Breast epithelium (tissue), 3 donors: ENCODE measurements at regions not wholly inside any gene's neighbourhood (a gene's known extent, or its start where the extent isn't known, plus 50 kb on each side); places are given as distances from the start of the nearest gene placed in this dataset.

ENCODE experiments used
- POLR2A ChIP-seq: fragments of 450-650 bp; IDR thresholded peaks from one replicate; pipeline ENCODE4 v1.6.1; 2016; ENCODE audit warnings: antibody characterized with exemption, mild to moderate bottlenecking, moderate library complexity
- POLR2AphosphoS5 ChIP-seq, 3 donors: sonication (generic); formaldehyde crosslinking; IDR thresholded peaks; one replicate each; pipeline ENCODE4 v1.6.1; 2017; ENCODE audit warnings: antibody characterized with exemption in 3 of 3
- TF ChIP-seq, protein P1 (sequence below), 3 donors: fragments of 450-650 bp; IDR thresholded peaks; one replicate each; pipeline ENCODE4 v1.5.1; 2016 to 2017; ENCODE audit warnings: antibody characterized with exemption in 3 of 3, mild to moderate bottlenecking in 3 of 3, moderate library complexity in 3 of 3

DNA sequence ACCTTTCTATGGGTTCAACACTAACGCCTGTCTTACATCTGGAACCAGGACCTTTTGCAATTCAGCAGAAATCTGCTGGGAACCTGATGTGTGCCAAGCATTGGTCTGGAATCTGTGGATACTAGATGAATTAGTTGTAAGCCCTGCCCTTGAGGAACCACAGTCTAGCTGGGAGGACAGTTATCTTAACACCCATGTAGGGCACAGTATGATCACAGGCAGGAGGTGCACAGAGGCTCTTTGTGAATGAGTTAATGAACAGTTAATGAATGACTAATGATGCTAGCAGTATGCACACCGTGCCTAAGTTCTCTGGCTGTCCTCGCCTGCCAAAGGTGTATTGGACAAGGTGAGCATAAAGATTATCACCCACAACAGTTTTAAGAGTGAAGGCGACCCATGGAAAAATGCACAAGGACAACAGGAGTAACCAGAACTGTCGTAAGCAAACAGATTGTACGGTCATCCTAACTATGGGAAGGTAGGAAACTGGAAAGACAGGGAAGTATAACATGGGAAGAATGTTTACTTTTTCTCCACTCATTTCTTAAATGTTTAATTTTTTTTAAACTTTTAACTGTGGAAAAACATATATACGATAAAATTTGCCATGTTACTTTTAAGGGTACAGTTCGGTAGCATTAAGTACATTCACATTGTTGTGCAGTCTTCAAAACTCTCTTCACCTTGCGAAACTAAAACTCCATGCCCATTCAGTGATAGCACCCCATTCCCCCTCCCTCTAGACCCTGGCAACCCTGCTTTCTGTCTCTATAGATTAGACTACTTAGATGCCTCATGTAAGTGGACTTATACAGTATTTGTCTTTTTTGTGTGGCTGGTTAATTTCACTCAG, 139.9 kb downstream of the CXCL12 start:
- TF ChIP-seq, protein P1, sequence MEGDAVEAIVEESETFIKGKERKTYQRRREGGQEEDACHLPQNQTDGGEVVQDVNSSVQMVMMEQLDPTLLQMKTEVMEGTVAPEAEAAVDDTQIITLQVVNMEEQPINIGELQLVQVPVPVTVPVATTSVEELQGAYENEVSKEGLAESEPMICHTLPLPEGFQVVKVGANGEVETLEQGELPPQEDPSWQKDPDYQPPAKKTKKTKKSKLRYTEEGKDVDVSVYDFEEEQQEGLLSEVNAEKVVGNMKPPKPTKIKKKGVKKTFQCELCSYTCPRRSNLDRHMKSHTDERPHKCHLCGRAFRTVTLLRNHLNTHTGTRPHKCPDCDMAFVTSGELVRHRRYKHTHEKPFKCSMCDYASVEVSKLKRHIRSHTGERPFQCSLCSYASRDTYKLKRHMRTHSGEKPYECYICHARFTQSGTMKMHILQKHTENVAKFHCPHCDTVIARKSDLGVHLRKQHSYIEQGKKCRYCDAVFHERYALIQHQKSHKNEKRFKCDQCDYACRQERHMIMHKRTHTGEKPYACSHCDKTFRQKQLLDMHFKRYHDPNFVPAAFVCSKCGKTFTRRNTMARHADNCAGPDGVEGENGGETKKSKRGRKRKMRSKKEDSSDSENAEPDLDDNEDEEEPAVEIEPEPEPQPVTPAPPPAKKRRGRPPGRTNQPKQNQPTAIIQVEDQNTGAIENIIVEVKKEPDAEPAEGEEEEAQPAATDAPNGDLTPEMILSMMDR (IDR thresholded peaks at IDR 0.05) = no peak
- TF ChIP-seq POLR2A = no peak
- TF ChIP-seq POLR2AphosphoS5 (IDR thresholded peaks at IDR 0.05) = no peak
